Smooth muscle cell (in vitro differentiated cells): ENCODE measurements at regions not wholly inside any gene's neighbourhood (a gene's known extent, or its start where the extent isn't known, plus 50 kb on each side); places are given as distances from the start of the nearest gene placed in this dataset.

Experiments
- DNase-seq: peaks from one replicate; lab custom pipeline; 2025; ENCODE audit not compliant: unreplicated experiment; lab: John Stamatoyannopoulos, UW
- H2AFZ ChIP-seq: fragments of 200-600 bp; sonication (generic); 2 replicates; pipeline ENCODE4 v1.6.0; 2016; ENCODE audit warnings: antibody characterized with exemption, low read depth, mild to moderate bottlenecking
- H3F3A ChIP-seq: fragments of 200-600 bp; sonication (generic); 2 replicates; pipeline ENCODE4 v1.6.0; 2017; ENCODE audit warnings: antibody characterized with exemption, low read depth
- H3K27ac ChIP-seq: fragments of 200-600 bp; sonication (generic); 2 replicates; pipeline ENCODE4 v1.5.1; 2016; ENCODE audit warnings: low read depth, mild to moderate bottlenecking
- H3K27me3 ChIP-seq: fragments of 200-600 bp; sonication (generic); 2 replicates; pipeline ENCODE4 v1.6.1; 2016; ENCODE audit warnings: low read depth, mild to moderate bottlenecking
- H3K36me3 ChIP-seq: fragments of 200-600 bp; sonication (generic); 2 replicates; pipeline ENCODE4 v1.5.1; 2016; ENCODE audit warnings: low read depth
- H3K4me1 ChIP-seq: fragments of 200-600 bp; sonication (generic); 2 replicates; pipeline ENCODE4 v1.5.1; 2016; ENCODE audit warnings: low read depth
- H3K4me2 ChIP-seq: fragments of 200-600 bp; sonication (generic); 2 replicates; pipeline ENCODE4 v1.6.0; 2016; ENCODE audit warnings: mild to moderate bottlenecking
- H3K4me3 ChIP-seq: fragments of 200-600 bp; sonication (generic); 2 replicates; pipeline ENCODE4 v1.5.1; 2016; ENCODE audit warnings: mild to moderate bottlenecking
- H3K79me2 ChIP-seq: fragments of 200-600 bp; sonication (generic); 2 replicates; pipeline ENCODE4 v1.6.0; 2016; ENCODE audit warnings: low read depth, mild to moderate bottlenecking
- H3K9ac ChIP-seq: fragments of 200-600 bp; sonication (generic); 2 replicates; pipeline ENCODE4 v1.6.0; 2016; ENCODE audit warnings: low read depth
- H3K9me3 ChIP-seq: fragments of 200-600 bp; sonication (generic); replicated peaks from 2 replicates; pipeline ENCODE4 v1.5.1; 2016; ENCODE audit warnings: low read depth
- H4K20me1 ChIP-seq: fragments of 200-600 bp; sonication (generic); 2 replicates; pipeline ENCODE4 v1.6.0; 2016; ENCODE audit warnings: low read depth
- CTCF ChIP-seq: fragments of 200-600 bp; sonication (generic); IDR thresholded peaks from 2 replicates; pipeline ENCODE4 v1.5.1; 2017; ENCODE audit warnings: borderline replicate concordance, mild to moderate bottlenecking, antibody characterized with exemption; ENCODE audit not compliant: insufficient read depth, poor library complexity, severe bottlenecking
- WGBS: methylation state at CpG from one replicate; pipeline ENCODE4 v1.1.7; 2016; ENCODE audit warnings: low lambda C conversion rate; 5-methylcytosine and 5-hydroxymethylcytosine counted together

DNA sequence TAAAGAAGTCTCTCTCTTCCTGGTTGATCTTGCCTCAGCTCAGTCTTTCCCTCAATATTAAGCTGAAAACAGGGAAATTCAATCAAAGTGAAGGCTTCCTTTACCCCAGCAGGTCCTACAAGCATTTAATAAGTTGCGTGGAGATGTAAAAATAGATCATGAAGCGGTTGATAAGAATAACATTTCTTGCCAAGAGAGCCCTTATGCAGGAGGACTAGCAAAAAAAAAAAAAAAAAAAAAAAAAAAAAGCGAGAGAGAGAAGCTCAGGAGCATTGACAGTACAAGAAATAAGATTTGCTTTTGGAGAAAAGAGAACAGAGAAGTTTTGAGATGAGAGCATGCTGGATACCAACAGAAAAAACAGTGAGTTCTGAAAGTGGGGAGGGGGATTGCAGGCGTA, 112.2 kb upstream of the CLMP start:
- H3K36me3 ChIP-seq = no peaks in the 10 kb centered on the region
- peak overlapping the region; percentile 73 for H3K27ac ChIP-seq
- peak overlapping the region; percentile 52 for H3K4me2 ChIP-seq
- H3K79me2 ChIP-seq = no peaks in the 10 kb centered on the region
- H2AFZ ChIP-seq = no peak overlapping the region
- no peaks in the 10 kb centered on the region for H3K9me3 ChIP-seq
- no peaks in the 10 kb centered on the region for H4K20me1 ChIP-seq
- no peak overlapping the region for H3K4me3 ChIP-seq
- no peaks in the 10 kb centered on the region for H3K27me3 ChIP-seq
- WGBS = 86% methylated on average over 4 of the region's 4 CpGs
- H3F3A ChIP-seq = no peaks in the 10 kb centered on the region
- no peak overlapping the region for H3K9ac ChIP-seq
- no peak for DNase-seq
- no peak for TF ChIP-seq CTCF
- H3K4me1 ChIP-seq = peaks cover 22% of the 10 kb centered on the region

GRCh38 chr11:123306531-123306930, 111.5 kb upstream of the CLMP start:
- H4K20me1 ChIP-seq = no peaks in the 10 kb centered on the region
- H3K9me3 ChIP-seq = no peaks in the 10 kb centered on the region
- H3K4me2 ChIP-seq = peak overlapping the region; percentile 34
- peaks cover 27% of the 10 kb centered on the region for H3K4me1 ChIP-seq
- H3K36me3 ChIP-seq = no peaks in the 10 kb centered on the region
- H3K27ac ChIP-seq = peak overlapping the region; percentile 10
- DNase-seq = no peak
- H3F3A ChIP-seq = no peaks in the 10 kb centered on the region
- H3K27me3 ChIP-seq = no peaks in the 10 kb centered on the region
- no peak for TF ChIP-seq CTCF
- 79% methylated on average over 7 of the region's 7 CpGs for WGBS
- H3K4me3 ChIP-seq = no peak overlapping the region
- no peak overlapping the region for H2AFZ ChIP-seq
- H3K9ac ChIP-seq = no peak overlapping the region
- H3K79me2 ChIP-seq = no peaks in the 10 kb centered on the region

DNA sequence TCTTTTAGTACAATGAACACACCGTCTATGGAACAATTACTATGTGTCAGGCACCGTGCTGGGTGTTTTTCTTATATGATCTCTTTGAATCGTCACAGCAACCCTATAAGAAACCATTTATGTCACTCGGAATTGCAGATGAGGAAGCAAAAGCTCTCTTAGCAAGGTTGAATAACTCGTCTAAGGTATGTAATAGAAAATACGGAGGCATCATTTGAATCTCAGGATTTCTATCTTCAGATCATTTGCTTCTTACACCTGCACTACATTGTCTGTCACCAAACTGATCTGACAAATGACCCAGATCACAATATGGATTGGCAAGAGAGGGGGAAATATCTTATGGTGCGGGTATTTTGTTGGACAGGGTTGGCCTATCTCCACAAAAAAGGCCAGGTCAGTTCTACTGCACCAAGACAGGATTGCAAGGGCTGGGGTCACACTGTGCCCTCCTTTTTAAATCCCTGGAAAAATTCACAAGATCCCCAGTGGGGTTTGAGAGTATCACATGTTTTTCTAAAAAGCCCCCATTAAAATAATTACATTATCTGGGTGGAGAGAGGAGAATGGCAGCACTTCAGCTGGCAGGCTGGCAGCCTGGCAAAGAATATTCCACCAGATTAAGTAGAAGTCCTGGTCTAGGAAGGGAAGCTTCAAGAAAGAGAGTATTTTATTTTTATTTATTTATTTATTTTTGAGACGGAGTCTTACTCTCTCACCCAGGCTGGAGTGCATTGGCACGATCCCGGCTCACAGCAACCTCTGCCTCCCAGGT, 110.7 kb upstream of the CLMP start:
- peaks cover 27% of the 10 kb centered on the region for H3K4me1 ChIP-seq
- no peaks in the 10 kb centered on the region for H3K9me3 ChIP-seq
- no peak overlapping the region for H2AFZ ChIP-seq
- WGBS = 95% methylated on average over 10 of the region's 10 CpGs
- no peak overlapping the region for H3K27ac ChIP-seq
- H3F3A ChIP-seq = no peaks in the 10 kb centered on the region
- no peak overlapping the region for H3K4me2 ChIP-seq
- H3K9ac ChIP-seq = no peak overlapping the region
- H3K4me3 ChIP-seq = no peak overlapping the region
- no peaks in the 10 kb centered on the region for H3K36me3 ChIP-seq
- DNase-seq = no peak
- H3K79me2 ChIP-seq = no peaks in the 10 kb centered on the region
- peaks cover 1% of the 10 kb centered on the region for H3K27me3 ChIP-seq
- TF ChIP-seq CTCF = no peak
- H4K20me1 ChIP-seq = no peaks in the 10 kb centered on the region
